PFSK-1 (cell line): ENCODE measurements at regions not wholly inside any gene's neighbourhood (a gene's known extent, or its start where the extent isn't known, plus 50 kb on each side); places are given as distances from the start of the nearest gene placed in this dataset.

Experiments
- POLR2AphosphoS5 ChIP-seq: IDR thresholded peaks from 2 replicates; pipeline ENCODE4 v1.6.1; 2012; ENCODE audit warnings: low read depth, mild to moderate bottlenecking, control low read depth, low read length, moderate library complexity
- TAF1 ChIP-seq: IDR thresholded peaks from 2 replicates; pipeline ENCODE4 v1.6.1; 2012; ENCODE audit warnings: low read length, control low read depth, borderline replicate concordance; ENCODE audit not compliant: insufficient read depth
- TF ChIP-seq, protein P1 (sequence below), 2 experiments: IDR thresholded peaks; 2 replicates each; pipeline versions ENCODE4 v1.6.1 to v1.8.0; 2011 to 2012; ENCODE audit warnings: low read depth in 2 of 2, low read length in 2 of 2, control low read depth in 1 of 2, inconsistent platforms in 1 of 2, mild to moderate bottlenecking in 1 of 2, moderate library complexity in 1 of 2; ENCODE audit not compliant: insufficient read depth in 1 of 2

DNA sequence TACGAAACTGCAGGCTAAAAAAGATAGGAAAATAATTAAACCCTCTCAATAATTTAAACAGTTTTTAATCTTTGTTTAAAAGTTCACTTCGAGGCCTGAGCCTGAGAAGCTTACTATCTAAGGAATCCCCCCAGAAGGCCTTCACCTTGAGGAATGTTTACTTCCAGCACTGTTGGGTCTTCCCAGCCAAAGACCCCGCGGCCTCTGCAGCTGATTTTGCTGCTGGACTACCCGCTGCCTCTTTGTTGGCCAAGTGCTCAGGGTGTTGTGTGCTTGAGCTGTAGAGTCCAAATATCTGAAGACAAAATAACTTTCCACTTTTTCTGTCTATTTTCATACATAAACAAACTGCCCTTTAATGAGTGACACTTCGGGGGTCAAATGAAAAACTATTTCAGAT is 292.7 kb downstream of the GLRX3 start:
- TF ChIP-seq POLR2AphosphoS5 = no peak
- no peak for TF ChIP-seq TAF1
- TF ChIP-seq, protein P1, sequence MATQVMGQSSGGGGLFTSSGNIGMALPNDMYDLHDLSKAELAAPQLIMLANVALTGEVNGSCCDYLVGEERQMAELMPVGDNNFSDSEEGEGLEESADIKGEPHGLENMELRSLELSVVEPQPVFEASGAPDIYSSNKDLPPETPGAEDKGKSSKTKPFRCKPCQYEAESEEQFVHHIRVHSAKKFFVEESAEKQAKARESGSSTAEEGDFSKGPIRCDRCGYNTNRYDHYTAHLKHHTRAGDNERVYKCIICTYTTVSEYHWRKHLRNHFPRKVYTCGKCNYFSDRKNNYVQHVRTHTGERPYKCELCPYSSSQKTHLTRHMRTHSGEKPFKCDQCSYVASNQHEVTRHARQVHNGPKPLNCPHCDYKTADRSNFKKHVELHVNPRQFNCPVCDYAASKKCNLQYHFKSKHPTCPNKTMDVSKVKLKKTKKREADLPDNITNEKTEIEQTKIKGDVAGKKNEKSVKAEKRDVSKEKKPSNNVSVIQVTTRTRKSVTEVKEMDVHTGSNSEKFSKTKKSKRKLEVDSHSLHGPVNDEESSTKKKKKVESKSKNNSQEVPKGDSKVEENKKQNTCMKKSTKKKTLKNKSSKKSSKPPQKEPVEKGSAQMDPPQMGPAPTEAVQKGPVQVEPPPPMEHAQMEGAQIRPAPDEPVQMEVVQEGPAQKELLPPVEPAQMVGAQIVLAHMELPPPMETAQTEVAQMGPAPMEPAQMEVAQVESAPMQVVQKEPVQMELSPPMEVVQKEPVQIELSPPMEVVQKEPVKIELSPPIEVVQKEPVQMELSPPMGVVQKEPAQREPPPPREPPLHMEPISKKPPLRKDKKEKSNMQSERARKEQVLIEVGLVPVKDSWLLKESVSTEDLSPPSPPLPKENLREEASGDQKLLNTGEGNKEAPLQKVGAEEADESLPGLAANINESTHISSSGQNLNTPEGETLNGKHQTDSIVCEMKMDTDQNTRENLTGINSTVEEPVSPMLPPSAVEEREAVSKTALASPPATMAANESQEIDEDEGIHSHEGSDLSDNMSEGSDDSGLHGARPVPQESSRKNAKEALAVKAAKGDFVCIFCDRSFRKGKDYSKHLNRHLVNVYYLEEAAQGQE (IDR thresholded peaks at IDR 0.05; ENCODE audit: insufficient read depth in 1 of 2, low read depth in 2 of 2, low read length in 2 of 2) = no peak
